Cardiac muscle cell (in vitro differentiated cells and primary cell): ENCODE measurements at regions not wholly inside any gene's neighbourhood (a gene's known extent, or its start where the extent isn't known, plus 50 kb on each side); places are given as distances from the start of the nearest gene placed in this dataset.

Source experiments
- DNase-seq, 2 donors: peaks; one replicate each; pipeline versions ENCODE4 v3.0.0 to v3.0.0-alpha.2; 2010 to 2017; ENCODE audit warnings: low read depth in 1 of 2, low spot score in 1 of 2
- H3K27ac ChIP-seq: fragments of 200-600 bp; sonication (generic); 2 replicates; pipeline ENCODE4 v1.5.1; 2016
- H3K27me3 ChIP-seq: fragments of 200-600 bp; sonication (generic); 2 replicates; pipeline ENCODE4 v1.6.0; 2016; ENCODE audit warnings: control low read depth
- H3K36me3 ChIP-seq: fragments of 200-600 bp; sonication (generic); 2 replicates; pipeline ENCODE4 v1.5.1; 2016; ENCODE audit warnings: control low read depth
- H3K4me1 ChIP-seq: fragments of 200-600 bp; sonication (generic); 2 replicates; pipeline ENCODE4 v1.8.1; 2017; ENCODE audit warnings: low read depth, mild to moderate bottlenecking, mixed run types
- H3K4me3 ChIP-seq: fragments of 200-600 bp; sonication (generic); 2 replicates; pipeline ENCODE4 v1.5.1; 2016; ENCODE audit warnings: mild to moderate bottlenecking
- H3K9me3 ChIP-seq: fragments of 200-600 bp; sonication (generic); 2 replicates; pipeline ENCODE4 v1.5.1; 2017; ENCODE audit warnings: low read depth, mild to moderate bottlenecking, control low read depth
- CTCF ChIP-seq: IDR thresholded peaks from 2 replicates; pipeline ENCODE4 v1.5.1; 2012; ENCODE audit warnings: low read depth, mild to moderate bottlenecking, low read length

- H3K4me1 ChIP-seq: peaks cover 6% of the 10 kb centered on the region
- no peaks in the 10 kb centered on the region for H3K27me3 ChIP-seq
- no peak for TF ChIP-seq CTCF
- no peaks in the 10 kb centered on the region for H3K36me3 ChIP-seq
- no peak for DNase-seq
- no peak overlapping the region for H3K27ac ChIP-seq
- no peak overlapping the region for H3K4me3 ChIP-seq
- H3K9me3 ChIP-seq: no peaks in the 10 kb centered on the region
Measured at GRCh38 chr20:12815231-12815768, 193.5 kb upstream of the SPTLC3 start.

GRCh38 chr20:12815778-12816408 is 192.9 kb upstream of the SPTLC3 start:
- Histone ChIP-seq H3K4me3 (no peak overlapping the region), H3K4me1 (peaks cover 6% of the 10 kb centered on the region), H3K27ac (no peak overlapping the region), H3K27me3 (no peaks in the 10 kb centered on the region), H3K36me3 (no peaks in the 10 kb centered on the region), H3K9me3 (no peaks in the 10 kb centered on the region)
- DNase-seq: no peak
- no peak for TF ChIP-seq CTCF

- no peak overlapping the region for H3K27ac ChIP-seq
- H3K4me1 ChIP-seq: peaks cover 22% of the 10 kb centered on the region
- TF ChIP-seq CTCF: no peak
- no peak for DNase-seq
- H3K4me3 ChIP-seq: no peak overlapping the region
- H3K9me3 ChIP-seq: no peaks in the 10 kb centered on the region
- no peaks in the 10 kb centered on the region for H3K36me3 ChIP-seq
- H3K27me3 ChIP-seq: no peaks in the 10 kb centered on the region
Measured at GRCh38 chr20:12821249-12821648, 187.5 kb upstream of the SPTLC3 start.

- Histone ChIP-seq H3K4me3 (no peak overlapping the region), H3K27me3 (no peaks in the 10 kb centered on the region), H3K4me1 (peaks cover 29% of the 10 kb centered on the region), H3K9me3 (no peaks in the 10 kb centered on the region), H3K36me3 (no peaks in the 10 kb centered on the region), H3K27ac (no peak overlapping the region)
- DNase-seq: no peak
- TF ChIP-seq CTCF: no peak
Measured at GRCh38 chr20:12823734-12824133, 185.0 kb upstream of the SPTLC3 start.

GRCh38 chr20:12824328-12825225 is 184.2 kb upstream of the SPTLC3 start:
- peaks cover 29% of the 10 kb centered on the region for H3K4me1 ChIP-seq
- H3K36me3 ChIP-seq: no peaks in the 10 kb centered on the region
- no peak for TF ChIP-seq CTCF
- no peak overlapping the region for H3K27ac ChIP-seq
- H3K4me3 ChIP-seq: no peak overlapping the region
- no peaks in the 10 kb centered on the region for H3K9me3 ChIP-seq
- no peaks in the 10 kb centered on the region for H3K27me3 ChIP-seq
- DNase-seq: no peak
